ENCODE measurements at regions not wholly inside any gene's neighbourhood (a gene's known extent, or its start where the extent isn't known, plus 50 kb on each side); places are given as distances from the start of the nearest gene placed in this dataset.
A peak's percentile ranks its signal among the peaks of the same experiment; 100 is the strongest.

GRCh38 chr1:234769986-234770795 lies 160.2 kb upstream of the IRF2BP2 start:
- peaks cover 61% of the 10 kb centered on the region for H3K4me1 Mint-ChIP-seq
- TF ChIP-seq CTCF (IDR thresholded peaks at IDR 0.05): no peak
- no peaks in the 10 kb centered on the region for H3K36me3 Mint-ChIP-seq (ENCODE audit: low read depth)
- ATAC-seq (ENCODE audit: low read depth): no peak
- intact Hi-C loops (cut with micrococcal nuclease): loop anchor here (5.0 kb wide), 1 partner anchor 157 kb away; no protein-coding TSS in a partner anchor
- H3K27me3 Mint-ChIP-seq: no peaks in the 10 kb centered on the region
- peak overlapping the region; percentile 50 for H3K27ac Mint-ChIP-seq
- ChIA-PET CTCF (no interaction called here), POLR2A (interaction anchor here (1.1 to 4.4 kb wide), 6 partner anchors 13 to 241 kb away, joined by 3 to 86 read pairs (median 18); partner anchors contain the start of gene IRF2BP2)
- no peak overlapping the region for H3K4me3 Mint-ChIP-seq
- no peak for DNase-seq
- no peaks in the 10 kb centered on the region for H3K9me3 Mint-ChIP-seq

- POLR2A ChIA-PET: interaction anchor here (1.1 to 4.4 kb wide), 8 partner anchors 13 to 242 kb away, joined by 3 to 86 read pairs (median 6); partner anchors contain the start of gene IRF2BP2
- CTCF ChIA-PET: interaction anchor here (2.2 to 2.7 kb wide), 2 partner anchors 158 to 314 kb away, joined by 7 to 12 read pairs; no protein-coding TSS in a partner anchor
- H3K36me3 Mint-ChIP-seq (ENCODE audit: low read depth): no peaks in the 10 kb centered on the region
- no peaks in the 10 kb centered on the region for H3K27me3 Mint-ChIP-seq
- peak overlapping the region; percentile 83 for H3K27ac Mint-ChIP-seq
- ATAC-seq (ENCODE audit: low read depth) (no peak), DNase-seq (no peak)
- intact Hi-C loops (cut with micrococcal nuclease): no loop called here
- no peak overlapping the region for H3K4me3 Mint-ChIP-seq
- H3K4me1 Mint-ChIP-seq: peaks cover 58% of the 10 kb centered on the region
- no peaks in the 10 kb centered on the region for H3K9me3 Mint-ChIP-seq
- no peak for TF ChIP-seq CTCF (IDR thresholded peaks at IDR 0.05)
Measured at GRCh38 chr1:234769284-234769985, 159.5 kb upstream of the IRF2BP2 start.

- H3K9me3 Mint-ChIP-seq: no peaks in the 10 kb centered on the region
- H3K27me3 Mint-ChIP-seq: no peaks in the 10 kb centered on the region
- no peak for TF ChIP-seq CTCF (IDR thresholded peaks at IDR 0.05)
- ATAC-seq (ENCODE audit: low read depth) (peak; percentile 5), DNase-seq (no peak)
- H3K27ac Mint-ChIP-seq: peak overlapping the region; percentile 83
- H3K4me3 Mint-ChIP-seq: peak overlapping the region; percentile 61
- H3K4me1 Mint-ChIP-seq: peaks cover 58% of the 10 kb centered on the region
- ChIA-PET POLR2A (interaction anchor here (0.9 to 4.1 kb wide), 14 partner anchors 12 to 315 kb away, joined by 3 to 73 read pairs (median 6); partner anchors contain the start of gene IRF2BP2), CTCF (interaction anchor here (2.2 to 2.7 kb wide), 2 partner anchors 157 to 315 kb away, joined by 7 to 12 read pairs; no protein-coding TSS in a partner anchor)
- H3K36me3 Mint-ChIP-seq (ENCODE audit: low read depth): no peaks in the 10 kb centered on the region
- intact Hi-C loops (cut with micrococcal nuclease): loop anchor here (1.0 kb wide), 1 partner anchor 243 kb away; no protein-coding TSS in a partner anchor
Measured at GRCh38 chr1:234768569-234769283, 158.7 kb upstream of the IRF2BP2 start.

- Mint-ChIP-seq H3K4me3 (peak overlapping the region; percentile 61), H3K4me1 (peaks cover 58% of the 10 kb centered on the region), H3K9me3 (no peaks in the 10 kb centered on the region), H3K27ac (peak overlapping the region; percentile 83), H3K36me3 (ENCODE audit: low read depth) (no peaks in the 10 kb centered on the region), H3K27me3 (no peaks in the 10 kb centered on the region)
- intact Hi-C loops (cut with micrococcal nuclease): loop anchor here (1.0 kb wide), 1 partner anchor 243 kb away; no protein-coding TSS in a partner anchor
- no peak for TF ChIP-seq CTCF (IDR thresholded peaks at IDR 0.05)
- CTCF ChIA-PET: interaction anchor here (2.2 to 2.7 kb wide), 2 partner anchors 156 to 316 kb away, joined by 7 to 12 read pairs; no protein-coding TSS in a partner anchor
- DNase-seq (peak; percentile 40), ATAC-seq (ENCODE audit: low read depth) (peak; percentile 32)
- POLR2A ChIA-PET: interaction anchor here (0.5 to 4.1 kb wide), 17 partner anchors 11 to 315 kb away, joined by 3 to 73 read pairs (median 4); partner anchors contain the start of gene IRF2BP2
Measured at GRCh38 chr1:234768171-234768568, 158.2 kb upstream of the IRF2BP2 start.
